ENCODE measurements at regions not wholly inside any gene's neighbourhood (a gene's known extent, or its start where the extent isn't known, plus 50 kb on each side); places are given as distances from the start of the nearest gene placed in this dataset.

DNA sequence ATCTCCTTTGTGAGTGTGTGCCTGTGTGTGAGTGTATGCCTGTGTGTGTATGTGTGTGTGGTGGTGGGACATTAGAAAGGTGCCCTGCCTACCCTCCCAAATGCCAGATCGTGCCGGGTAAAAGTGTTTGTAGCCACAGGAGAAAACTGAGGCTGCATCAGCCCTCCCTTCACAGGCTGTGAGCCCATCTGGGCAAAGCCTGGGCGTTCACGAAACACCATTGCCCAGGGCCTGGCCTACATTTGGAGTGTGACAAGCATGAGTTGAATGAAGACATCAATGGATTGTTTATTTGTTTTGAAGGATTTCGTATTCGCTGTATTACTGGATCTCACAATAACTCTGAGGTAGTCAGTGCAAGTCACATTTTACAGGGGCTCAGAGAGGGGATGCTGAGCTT, 270.8 kb downstream of the NSG2 start:
- Histone ChIP-seq H3K9ac (no peak overlapping the region), H4K20me1 (ENCODE audit: insufficient read depth) (no peaks in the 10 kb centered on the region), H3K4me2 (ENCODE audit: unreplicated experiment) (no peak overlapping the region), H3K27ac (no peak overlapping the region), H3K27me3 (replicated peaks; ENCODE audit: insufficient read depth) (peaks cover 14% of the 10 kb centered on the region; the same call in 1 of the 2 replicates), H2AFZ (no peak overlapping the region), H3K4me3 (no peak overlapping the region), H3K4me1 (ENCODE audit: insufficient read depth) (no peaks in the 10 kb centered on the region), H3F3A (ENCODE audit: insufficient read depth) (no peaks in the 10 kb centered on the region), H3K79me2 (ENCODE audit: insufficient read depth) (no peaks in the 10 kb centered on the region), H3K9me3 (ENCODE audit: low read depth) (no peaks in the 10 kb centered on the region), H3K9me2 (ENCODE audit: insufficient read depth) (no peaks in the 10 kb centered on the region), H3K36me3 (ENCODE audit: low read depth) (no peaks in the 10 kb centered on the region)
- DNase-seq: no peak
- TF ChIP-seq EZH2 (IDR thresholded peaks at IDR 0.05; ENCODE audit: insufficient read depth, poor library complexity, severe bottlenecking): no peak
- TF ChIP-seq EZH2phosphoT487 (IDR thresholded peaks at IDR 0.05; ENCODE audit: insufficient read depth, low read depth): no peak
- in situ Hi-C loops (cut with MboI): loop anchor here (10.0 kb wide), 1 partner anchor 692 kb away; no protein-coding TSS in a partner anchor
- WGBS, 2 experiments (ENCODE audit: low coverage in 1 of 2, low lambda C conversion rate in 2 of 2, missing lambda C conversion rate in 2 of 2): 52 to 63% methylated on average over 6 of the region's 6 CpGs

DNA sequence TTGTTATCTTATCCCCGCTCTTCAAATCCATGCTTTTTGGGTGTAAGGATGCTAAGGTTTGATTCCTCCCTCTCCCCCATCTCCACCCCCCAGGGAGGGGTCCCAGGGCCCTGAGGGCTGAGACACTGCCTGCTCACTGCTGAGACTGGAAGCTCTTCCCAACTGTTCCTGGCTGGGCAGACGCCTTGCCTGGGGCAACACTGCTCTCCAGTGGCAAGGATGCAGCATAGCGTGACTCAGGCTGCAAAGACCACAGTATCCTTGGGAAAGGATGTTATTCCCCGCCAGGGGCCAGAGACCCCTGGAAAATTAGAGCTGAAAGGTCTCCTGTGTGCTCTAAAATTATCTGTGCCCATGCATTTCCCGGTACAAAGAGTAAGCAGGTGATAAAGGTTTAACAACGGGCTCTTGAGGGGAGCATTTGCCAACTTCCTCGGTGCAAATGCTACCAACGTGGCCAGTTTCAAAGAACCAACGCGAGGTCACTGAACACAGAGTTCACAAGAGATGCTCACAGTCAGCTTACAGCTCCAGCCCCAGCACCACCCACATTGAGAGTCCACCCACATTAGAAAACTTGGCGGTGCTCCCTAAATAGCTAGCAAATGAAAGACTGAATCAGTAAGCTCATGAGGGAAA, 271.9 kb downstream of the NSG2 start:
- no peak overlapping the region for H3K4me2 ChIP-seq (ENCODE audit: unreplicated experiment)
- in situ Hi-C loops (cut with MboI): loop anchor here (10.0 kb wide), 1 partner anchor 693 kb away; no protein-coding TSS in a partner anchor

DNA sequence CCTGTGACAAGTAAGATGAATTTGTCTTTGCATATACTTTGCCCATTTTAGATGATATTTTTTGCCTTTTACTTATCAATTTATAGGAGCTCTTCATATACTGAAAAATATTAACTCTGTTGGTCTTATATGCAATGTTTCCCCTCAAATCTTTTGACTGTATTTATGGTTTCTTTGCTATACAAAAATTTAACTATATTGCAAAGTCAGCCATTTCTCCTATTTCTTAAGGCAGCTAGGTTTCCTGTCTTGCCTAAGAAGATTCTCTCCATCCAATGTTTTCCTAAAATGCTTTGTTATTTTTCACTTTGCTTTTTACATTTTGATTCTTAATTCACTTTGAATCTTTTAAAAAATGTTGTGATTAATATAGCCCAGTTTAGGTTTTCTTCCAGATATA, 273.1 kb downstream of the NSG2 start:
- no peaks in the 10 kb centered on the region for H3K79me2 ChIP-seq (ENCODE audit: insufficient read depth)
- H3K9ac ChIP-seq: no peak overlapping the region
- H3F3A ChIP-seq (ENCODE audit: insufficient read depth): no peaks in the 10 kb centered on the region
- no peaks in the 10 kb centered on the region for H4K20me1 ChIP-seq (ENCODE audit: insufficient read depth)
- H3K27me3 ChIP-seq (replicated peaks; ENCODE audit: insufficient read depth): peaks cover 5% of the 10 kb centered on the region; the same call in 1 of the 2 replicates
- no peaks in the 10 kb centered on the region for H3K9me3 ChIP-seq (ENCODE audit: low read depth)
- TF ChIP-seq EZH2phosphoT487 (IDR thresholded peaks at IDR 0.05; ENCODE audit: insufficient read depth, low read depth): no peak
- no peak for TF ChIP-seq EZH2 (IDR thresholded peaks at IDR 0.05; ENCODE audit: insufficient read depth, poor library complexity, severe bottlenecking)
- H3K4me1 ChIP-seq (ENCODE audit: insufficient read depth): no peaks in the 10 kb centered on the region
- no peak overlapping the region for H3K27ac ChIP-seq
- no peak overlapping the region for H2AFZ ChIP-seq
- H3K4me3 ChIP-seq: no peak overlapping the region
- in situ Hi-C loops (cut with MboI): loop anchor here (10.0 kb wide), 1 partner anchor 694 kb away; no protein-coding TSS in a partner anchor
- H3K36me3 ChIP-seq (ENCODE audit: low read depth): no peaks in the 10 kb centered on the region
- no peaks in the 10 kb centered on the region for H3K9me2 ChIP-seq (ENCODE audit: insufficient read depth)
- DNase-seq: no peak
- H3K4me2 ChIP-seq (ENCODE audit: unreplicated experiment): no peak overlapping the region

More for the DNA sequence above, 271.9 kb downstream of the NSG2 start:
- Histone ChIP-seq H3K9me3 (ENCODE audit: low read depth) (no peaks in the 10 kb centered on the region), H3K9me2 (ENCODE audit: insufficient read depth) (no peaks in the 10 kb centered on the region), H3K27me3 (replicated peaks; ENCODE audit: insufficient read depth) (peaks cover 14% of the 10 kb centered on the region; the same call in 1 of the 2 replicates), H3F3A (ENCODE audit: insufficient read depth) (no peaks in the 10 kb centered on the region), H3K9ac (no peak overlapping the region), H3K4me3 (no peak overlapping the region), H2AFZ (no peak overlapping the region), H3K27ac (no peak overlapping the region), H3K4me1 (ENCODE audit: insufficient read depth) (no peaks in the 10 kb centered on the region), H4K20me1 (ENCODE audit: insufficient read depth) (no peaks in the 10 kb centered on the region), H3K79me2 (ENCODE audit: insufficient read depth) (no peaks in the 10 kb centered on the region), H3K36me3 (ENCODE audit: low read depth) (no peaks in the 10 kb centered on the region)
- DNase-seq: peak; percentile 74
- TF ChIP-seq EZH2phosphoT487 (IDR thresholded peaks at IDR 0.05; ENCODE audit: insufficient read depth, low read depth): no peak
- no peak for TF ChIP-seq EZH2 (IDR thresholded peaks at IDR 0.05; ENCODE audit: insufficient read depth, poor library complexity, severe bottlenecking)
- WGBS, 2 experiments (ENCODE audit: low coverage in 1 of 2, low lambda C conversion rate in 2 of 2, missing lambda C conversion rate in 2 of 2): 18 to 19% methylated on average over 11 of the region's 11 CpGs

DNA sequence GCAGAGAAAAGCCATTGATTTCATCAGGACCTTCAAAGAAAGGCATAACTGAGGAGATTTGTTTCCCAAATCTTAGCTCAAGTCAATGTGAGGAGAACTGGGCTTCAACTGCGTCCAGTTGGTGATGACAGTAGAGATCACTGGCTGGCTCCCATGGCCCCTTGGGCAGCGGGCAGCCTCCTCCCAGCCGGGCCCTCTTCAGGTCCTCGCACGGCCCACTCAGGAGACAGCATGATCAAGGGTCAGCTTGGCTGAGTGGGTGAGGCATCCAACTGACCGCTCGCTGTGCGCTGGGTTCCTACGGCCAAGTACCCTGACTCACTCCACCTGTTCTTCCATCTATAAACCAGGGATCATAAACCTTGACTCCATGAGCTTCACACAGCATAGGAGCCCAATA, 274.0 kb downstream of the NSG2 start:
- Histone ChIP-seq H3K36me3 (ENCODE audit: low read depth) (no peaks in the 10 kb centered on the region), H3K9ac (no peak overlapping the region), H2AFZ (no peak overlapping the region), H3K4me3 (no peak overlapping the region), H3K9me3 (ENCODE audit: low read depth) (no peaks in the 10 kb centered on the region), H3K9me2 (ENCODE audit: insufficient read depth) (no peaks in the 10 kb centered on the region), H3K4me1 (ENCODE audit: insufficient read depth) (no peaks in the 10 kb centered on the region), H3K27me3 (replicated peaks; ENCODE audit: insufficient read depth) (no peaks in the 10 kb centered on the region; the same call in 1 of the 2 replicates), H3F3A (ENCODE audit: insufficient read depth) (no peaks in the 10 kb centered on the region), H3K79me2 (ENCODE audit: insufficient read depth) (no peaks in the 10 kb centered on the region), H4K20me1 (ENCODE audit: insufficient read depth) (no peaks in the 10 kb centered on the region), H3K27ac (no peak overlapping the region), H3K4me2 (ENCODE audit: unreplicated experiment) (no peak overlapping the region)
- in situ Hi-C loops (cut with MboI): loop anchor here (10.0 kb wide), 1 partner anchor 695 kb away; no protein-coding TSS in a partner anchor
- 52 to 71% methylated on average over 9 of the region's 9 CpGs for WGBS, 2 experiments (ENCODE audit: low coverage in 1 of 2, low lambda C conversion rate in 2 of 2, missing lambda C conversion rate in 2 of 2)
- no peak for DNase-seq
- no peak for TF ChIP-seq EZH2 (IDR thresholded peaks at IDR 0.05; ENCODE audit: insufficient read depth, poor library complexity, severe bottlenecking)
- TF ChIP-seq EZH2phosphoT487 (IDR thresholded peaks at IDR 0.05; ENCODE audit: insufficient read depth, low read depth): no peak
